HG02970 (cell line): ENCODE measurements at regions not wholly inside any gene's neighbourhood (a gene's known extent, or its start where the extent isn't known, plus 50 kb on each side); places are given as distances from the start of the nearest gene placed in this dataset.

Experiments
- ATAC-seq: cut with Tn5 transposase; IDR thresholded peaks from one replicate; pipeline ENCODE4 v1.9.1; 2021; ENCODE audit warnings: mild to moderate bottlenecking, moderate library complexity, moderate number of reproducible peaks; ENCODE audit not compliant: unreplicated experiment, low FRiP score

GRCh38 chr1:234755449-234755863 is 145.5 kb upstream of the IRF2BP2 start:
- no peak for ATAC-seq

- no peak for ATAC-seq
Measured at GRCh38 chr1:234753979-234754378, 144.0 kb upstream of the IRF2BP2 start.

GRCh38 chr1:234752927-234753326 is 142.9 kb upstream of the IRF2BP2 start:
- no peak for ATAC-seq

- ATAC-seq, result no peak
Measured at GRCh38 chr1:234751678-234752077, 141.7 kb upstream of the IRF2BP2 start.

- no peak for ATAC-seq
Measured at GRCh38 chr1:234750922-234751627, 141.1 kb upstream of the IRF2BP2 start.

GRCh38 chr1:234748713-234749112 is 138.7 kb upstream of the IRF2BP2 start:
- no peak for ATAC-seq

GRCh38 chr1:234748066-234748465 is 138.1 kb upstream of the IRF2BP2 start:
- ATAC-seq, result no peak

- ATAC-seq, result no peak
Measured at GRCh38 chr1:234746798-234747196, 136.8 kb upstream of the IRF2BP2 start.

- no peak for ATAC-seq
Measured at GRCh38 chr1:234745844-234746797, 136.1 kb upstream of the IRF2BP2 start.

- no peak for ATAC-seq
Measured at GRCh38 chr1:234745276-234745675, 135.3 kb upstream of the IRF2BP2 start.

- no peak for ATAC-seq
Measured at GRCh38 chr1:234743791-234744611, 134.0 kb upstream of the IRF2BP2 start.

- ATAC-seq, result no peak
Measured at GRCh38 chr1:234742622-234743021, 132.6 kb upstream of the IRF2BP2 start.

- no peak for ATAC-seq
Measured at GRCh38 chr1:234737967-234738314, 128.0 kb upstream of the IRF2BP2 start.

GRCh38 chr1:234735916-234736315 is 125.9 kb upstream of the IRF2BP2 start:
- ATAC-seq, result no peak

- ATAC-seq, result no peak
Measured at GRCh38 chr1:234735476-234735875, 125.5 kb upstream of the IRF2BP2 start.

GRCh38 chr1:234734869-234735268 is 124.9 kb upstream of the IRF2BP2 start:
- no peak for ATAC-seq

- ATAC-seq, result no peak
Measured at GRCh38 chr1:234734412-234734835, 124.4 kb upstream of the IRF2BP2 start.

GRCh38 chr1:234733427-234733826 is 123.4 kb upstream of the IRF2BP2 start:
- ATAC-seq, result no peak

GRCh38 chr1:234732671-234733390 is 122.9 kb upstream of the IRF2BP2 start:
- ATAC-seq, result no peak

GRCh38 chr1:234732260-234732659 is 122.3 kb upstream of the IRF2BP2 start:
- no peak for ATAC-seq
